CD14-positive monocyte (primary cell): ENCODE measurements at regions not wholly inside any gene's neighbourhood (a gene's known extent, or its start where the extent isn't known, plus 50 kb on each side); places are given as distances from the start of the nearest gene placed in this dataset.

Source experiments
- DNase-seq, 3 donors: peaks; one replicate each; pipeline ENCODE4 v3.0.0-alpha.2; 2011 to 2022
- H2AFZ ChIP-seq: 2 replicates; pipeline ENCODE4 v1.6.0; 2012; ENCODE audit warnings: mild to moderate bottlenecking, low read depth, low read length, inconsistent platforms; ENCODE audit not compliant: insufficient read depth, poor library complexity, severe bottlenecking
- H3K27ac ChIP-seq, 2 donors: 1 replicate in 1 of 2; 2 replicates in 1 of 2; pipeline ENCODE4 v1.5.1; 2012 to 2013; ENCODE audit warnings: low read length in 2 of 2, control low read depth in 1 of 2, inconsistent platforms in 1 of 2, low read depth in 1 of 2, mild to moderate bottlenecking in 1 of 2
- H3K27me3 ChIP-seq, 2 donors: one replicate each; pipeline versions ENCODE4 v1.6.0 to v1.6.1; 2011 to 2013; ENCODE audit warnings: low read length in 2 of 2; ENCODE audit not compliant: control insufficient read depth in 2 of 2, insufficient read depth in 2 of 2
- H3K36me3 ChIP-seq, 2 donors: replicated peaks in 1 of 2; 1 replicate in 1 of 2; 2 replicates in 1 of 2; pipeline versions ENCODE4 v1.5.1 to v1.6.1; 2012 to 2013; ENCODE audit warnings: low read length in 2 of 2, control low read depth in 1 of 2, inconsistent platforms in 1 of 2, mild to moderate bottlenecking in 1 of 2; ENCODE audit not compliant: insufficient read depth in 2 of 2, control insufficient read depth in 1 of 2
- H3K4me1 ChIP-seq, 2 donors: 1 replicate in 1 of 2; 2 replicates in 1 of 2; pipeline versions ENCODE4 v1.5.1 to v1.6.1; 2012 to 2013; ENCODE audit warnings: low read length in 2 of 2, control low read depth in 1 of 2, inconsistent platforms in 1 of 2, mild to moderate bottlenecking in 1 of 2, moderate library complexity in 1 of 2; ENCODE audit not compliant: insufficient read depth in 2 of 2, control insufficient read depth in 1 of 2
- H3K4me2 ChIP-seq: replicated peaks from 2 replicates; pipeline ENCODE3; 2012; ENCODE audit warnings: low read length, moderate library complexity, mild to moderate bottlenecking; ENCODE audit not compliant: poor library complexity, severe bottlenecking; ENCODE audit errors: extremely low read depth
- H3K4me3 ChIP-seq, 3 experiments: fragments of 200-600 bp in 1 of 3; sonication (generic) in 1 of 3; replicated peaks in 1 of 3; 1 replicate in 2 of 3; 2 replicates in 1 of 3; pipeline ENCODE4 v1.5.1; 2011 to 2013; ENCODE audit warnings: low read length in 3 of 3, mild to moderate bottlenecking in 3 of 3, control low read depth in 2 of 3, low read depth in 2 of 3, inconsistent platforms in 1 of 3, moderate library complexity in 1 of 3
- H3K79me2 ChIP-seq: 2 replicates; pipeline ENCODE4 v1.6.0; 2012; ENCODE audit warnings: mild to moderate bottlenecking, control low read depth, inconsistent platforms, low read length, moderate library complexity; ENCODE audit not compliant: insufficient read depth
- H3K9ac ChIP-seq: 2 replicates; pipeline ENCODE4 v1.6.0; 2017; ENCODE audit warnings: low read length, mild to moderate bottlenecking; ENCODE audit not compliant: insufficient read depth, poor library complexity, severe bottlenecking
- H3K9me3 ChIP-seq, 2 donors: replicated peaks in 1 of 2; 1 replicate in 1 of 2; 2 replicates in 1 of 2; pipeline versions ENCODE4 v1.5.1 to v1.6.1; 2012 to 2013; ENCODE audit warnings: low read length in 2 of 2, control low read depth in 1 of 2; ENCODE audit not compliant: control insufficient read depth in 1 of 2, insufficient read depth in 1 of 2
- H4K20me1 ChIP-seq: 2 replicates; pipeline ENCODE4 v1.6.0; 2012; ENCODE audit warnings: mild to moderate bottlenecking, low read length, control low read depth, moderate library complexity; ENCODE audit not compliant: insufficient read depth
- H3K27ac Mint-ChIP-seq, 7 donors: one replicate each; pipeline ENCODE4 v1.8.0; 2020; ENCODE audit warnings: mild to moderate bottlenecking in 7 of 7, mixed read lengths in 7 of 7, moderate library complexity in 6 of 7, inconsistent platforms in 2 of 7
- H3K27me3 Mint-ChIP-seq, 3 donors: one replicate each; pipeline ENCODE4 v1.8.0; 2021 to 2022; ENCODE audit warnings: low read depth in 3 of 3, mild to moderate bottlenecking in 3 of 3, mixed read lengths in 3 of 3, moderate library complexity in 3 of 3, inconsistent platforms in 1 of 3
- H3K36me3 Mint-ChIP-seq, 2 donors: one replicate each; pipeline ENCODE4 v1.8.0; 2020; ENCODE audit warnings: mixed read lengths in 2 of 2, inconsistent platforms in 1 of 2, mild to moderate bottlenecking in 1 of 2
- H3K4me1 Mint-ChIP-seq: one replicate; pipeline ENCODE4 v1.8.0; 2020; ENCODE audit warnings: mild to moderate bottlenecking, mixed read lengths
- H3K4me3 Mint-ChIP-seq, 2 donors: one replicate each; pipeline ENCODE4 v1.8.0; 2020; ENCODE audit warnings: mild to moderate bottlenecking in 2 of 2, mixed read lengths in 2 of 2, moderate library complexity in 1 of 2
- H3K9me3 Mint-ChIP-seq, 7 donors: one replicate each; pipeline ENCODE4 v1.8.0; 2020 to 2022; ENCODE audit warnings: mixed read lengths in 7 of 7, mild to moderate bottlenecking in 6 of 7, moderate library complexity in 6 of 7, inconsistent platforms in 2 of 7
- WGBS: methylation state at CpG from one replicate; pipeline ENCODE4 v1.1.5; 2013; ENCODE audit warnings: missing lambda C conversion rate; ENCODE audit not compliant: insufficient coverage; 5-methylcytosine and 5-hydroxymethylcytosine counted together
- intact Hi-C, 2 donors: fragments of 100-400 bp; cut with micrococcal nuclease; formaldehyde crosslinking; loops; one replicate each; pipeline versions ENCODE4 v1.15.0 to v1.15.1; 2023
- TF ChIP-seq, protein P1 (sequence below): fragments of 200-600 bp; IDR thresholded peaks from one replicate; pipeline ENCODE4 v1.8.0; 2022; ENCODE audit warnings: antibody characterized with exemption, mild to moderate bottlenecking

DNA sequence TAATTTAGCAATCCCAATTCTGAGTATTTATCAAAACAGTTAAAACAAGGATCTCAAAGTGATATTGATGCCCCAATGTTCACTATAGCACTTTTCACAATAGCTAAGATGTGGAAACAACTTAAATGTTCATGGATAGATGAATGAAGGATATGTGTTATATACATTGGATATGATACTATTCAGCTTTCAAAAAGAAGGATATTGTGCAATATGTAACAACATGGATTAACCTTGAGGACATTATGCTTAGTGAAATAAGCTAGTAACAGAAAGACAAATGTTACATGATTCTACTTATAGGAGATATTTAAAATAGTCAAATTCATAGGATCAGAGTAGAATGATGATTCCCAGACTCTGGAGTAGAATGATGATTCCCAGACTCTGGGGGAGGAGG is 78.0 kb downstream of the INSIG2 start:
- Mint-ChIP-seq H3K36me3 (no peaks in the 10 kb centered on the region), H3K9me3 (peaks cover 3 to 21% (median 11%) of the 10 kb centered on the region in 7 donors), H3K27ac (no peak overlapping the region), H3K27me3 (peaks cover 0 to 4% (median 2%) of the 10 kb centered on the region in 3 donors), H3K4me3 (no peak overlapping the region), H3K4me1 (no peaks in the 10 kb centered on the region)
- Histone ChIP-seq H4K20me1 (no peaks in the 10 kb centered on the region), H3K9ac (no peak overlapping the region), H3K79me2 (no peaks in the 10 kb centered on the region), H3K9me3 (no peaks in the 10 kb centered on the region), H3K4me1 (peaks cover 14 to 16% of the 10 kb centered on the region in 2 donors), H3K36me3 (no peaks in the 10 kb centered on the region), H3K4me2 (no peak overlapping the region), H3K27me3 (no peaks in the 10 kb centered on the region), H3K4me3 (no peak overlapping the region), H3K27ac (no peak overlapping the region), H2AFZ (no peak overlapping the region)
- intact Hi-C loops, result no loop called here
- DNase-seq, result no peak
- TF ChIP-seq, protein P1, sequence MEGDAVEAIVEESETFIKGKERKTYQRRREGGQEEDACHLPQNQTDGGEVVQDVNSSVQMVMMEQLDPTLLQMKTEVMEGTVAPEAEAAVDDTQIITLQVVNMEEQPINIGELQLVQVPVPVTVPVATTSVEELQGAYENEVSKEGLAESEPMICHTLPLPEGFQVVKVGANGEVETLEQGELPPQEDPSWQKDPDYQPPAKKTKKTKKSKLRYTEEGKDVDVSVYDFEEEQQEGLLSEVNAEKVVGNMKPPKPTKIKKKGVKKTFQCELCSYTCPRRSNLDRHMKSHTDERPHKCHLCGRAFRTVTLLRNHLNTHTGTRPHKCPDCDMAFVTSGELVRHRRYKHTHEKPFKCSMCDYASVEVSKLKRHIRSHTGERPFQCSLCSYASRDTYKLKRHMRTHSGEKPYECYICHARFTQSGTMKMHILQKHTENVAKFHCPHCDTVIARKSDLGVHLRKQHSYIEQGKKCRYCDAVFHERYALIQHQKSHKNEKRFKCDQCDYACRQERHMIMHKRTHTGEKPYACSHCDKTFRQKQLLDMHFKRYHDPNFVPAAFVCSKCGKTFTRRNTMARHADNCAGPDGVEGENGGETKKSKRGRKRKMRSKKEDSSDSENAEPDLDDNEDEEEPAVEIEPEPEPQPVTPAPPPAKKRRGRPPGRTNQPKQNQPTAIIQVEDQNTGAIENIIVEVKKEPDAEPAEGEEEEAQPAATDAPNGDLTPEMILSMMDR, result no peak

DNA sequence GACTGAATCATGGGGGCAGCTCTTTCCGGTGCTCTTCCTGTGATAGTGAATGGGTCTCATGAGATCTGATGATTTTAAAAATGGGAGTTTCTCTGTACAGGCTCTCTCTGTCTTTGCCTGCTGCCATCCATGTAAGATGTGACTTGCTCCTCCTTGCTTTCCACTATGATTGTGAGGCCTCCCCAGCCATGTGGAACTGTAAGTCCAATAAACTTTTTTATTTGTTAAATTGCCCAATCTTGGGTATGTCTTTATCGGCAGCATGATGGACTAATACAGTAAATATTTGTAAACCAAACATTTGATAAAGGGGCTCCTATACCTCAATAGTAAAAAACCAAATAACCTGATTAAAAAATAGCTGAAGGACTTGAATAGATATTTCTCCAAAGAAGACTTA is 77.3 kb downstream of the INSIG2 start:
- no peak overlapping the region for H3K27ac ChIP-seq
- no peaks in the 10 kb centered on the region for H3K36me3 ChIP-seq
- H3K79me2 ChIP-seq, result no peaks in the 10 kb centered on the region
- H3K27me3 ChIP-seq, result no peaks in the 10 kb centered on the region
- no CpG with 5 or more reads among the region's 2 CpGs for WGBS
- peaks cover 3 to 21% (median 11%) of the 10 kb centered on the region in 7 donors for H3K9me3 Mint-ChIP-seq
- H3K4me2 ChIP-seq, result no peak overlapping the region
- no peaks in the 10 kb centered on the region for H4K20me1 ChIP-seq
- no peak overlapping the region for H3K4me3 ChIP-seq
- peaks cover 14 to 16% of the 10 kb centered on the region in 2 donors for H3K4me1 ChIP-seq
- no peak overlapping the region for H3K9ac ChIP-seq
- H3K27ac Mint-ChIP-seq, result no peak overlapping the region
- TF ChIP-seq, protein P1, result no peak
- no peak overlapping the region for H3K4me3 Mint-ChIP-seq
- H2AFZ ChIP-seq, result no peak overlapping the region
- peaks cover 0 to 7% (median 2%) of the 10 kb centered on the region in 3 donors for H3K27me3 Mint-ChIP-seq
- no peaks in the 10 kb centered on the region for H3K9me3 ChIP-seq
- H3K36me3 Mint-ChIP-seq, result no peaks in the 10 kb centered on the region
- no peak for DNase-seq
- no peaks in the 10 kb centered on the region for H3K4me1 Mint-ChIP-seq
- intact Hi-C loops, result no loop called here
